SK-N-SH (cell line): ENCODE measurements at regions not wholly inside any gene's neighbourhood (a gene's known extent, or its start where the extent isn't known, plus 50 kb on each side); places are given as distances from the start of the nearest gene placed in this dataset.

ENCODE experiments used
- CTCF ChIA-PET: fragments of 300-600, 350-600 bp; formaldehyde crosslinking; extraction: SDS; loops from one replicate; lab custom pipeline; 2021; lab: Yijun Ruan, JAX
- POLR2A ChIA-PET: fragments of 350-600 bp; sonication (Branson Sonifier 250); formaldehyde crosslinking; extraction: SDS; loops from one replicate; lab custom pipeline; 2020; ENCODE audit warnings: antibody characterized with exemption, inconsistent platforms; lab: Yijun Ruan, JAX
- DNase-seq: peaks from one replicate; pipeline ENCODE4 v3.0.0; 2012
- H2AFZ ChIP-seq: fragments of 200-600 bp; sonication (generic); 2 replicates; pipeline ENCODE4 v1.8.1; 2016; ENCODE audit warnings: antibody characterized with exemption, mild to moderate bottlenecking, low read depth
- H3F3A ChIP-seq: fragments of 200-600 bp; sonication (generic); replicated peaks from 2 replicates; pipeline ENCODE3; 2016; ENCODE audit warnings: antibody characterized with exemption, mild to moderate bottlenecking; ENCODE audit not compliant: insufficient read depth
- H3K27ac ChIP-seq, 2 experiments: fragments of 200-500 bp in 1 of 2; fragments of 200-600 bp in 1 of 2; sonication (Bioruptor generic) in 1 of 2; sonication (generic), shearing (Covaris generic) in 1 of 2; 2 replicates each; pipeline versions ENCODE4 v1.5.1 to v1.6.1; 2014 to 2016; ENCODE audit warnings: low read depth in 2 of 2, inconsistent platforms in 1 of 2, low read length in 1 of 2, mild to moderate bottlenecking in 1 of 2, mixed read lengths in 1 of 2
- H3K27me3 ChIP-seq: fragments of 200-600 bp; sonication (generic), shearing (Covaris generic); 2 replicates; pipeline ENCODE4 v1.6.1; 2016; ENCODE audit warnings: mixed run types; ENCODE audit not compliant: insufficient read depth
- H3K36me3 ChIP-seq, 2 experiments: fragments of 200-500 bp in 1 of 2; fragments of 200-600 bp in 1 of 2; sonication (Bioruptor generic) in 1 of 2; sonication (generic) in 1 of 2; replicated peaks in 1 of 2; 2 replicates each; pipeline versions ENCODE3 to v1.5.1; 2014 to 2016; ENCODE audit warnings: low read length in 1 of 2, mild to moderate bottlenecking in 1 of 2; ENCODE audit not compliant: insufficient read depth in 2 of 2, control insufficient read depth in 1 of 2
- H3K4me1 ChIP-seq, 2 experiments: fragments of 200-500 bp in 1 of 2; fragments of 200-600 bp in 1 of 2; sonication (Bioruptor generic) in 1 of 2; sonication (generic), shearing (Covaris generic) in 1 of 2; 2 replicates each; pipeline versions ENCODE4 v1.5.1 to v1.6.1; 2014 to 2016; ENCODE audit warnings: low read depth in 1 of 2, low read length in 1 of 2, mixed run types in 1 of 2; ENCODE audit not compliant: insufficient read depth in 2 of 2, control insufficient read depth in 1 of 2
- H3K4me2 ChIP-seq: fragments of 200-600 bp; sonication (generic), shearing (Covaris generic); 2 replicates; pipeline ENCODE4 v1.6.1; 2017; ENCODE audit warnings: mixed run types
- H3K4me3 ChIP-seq, 2 experiments: fragments of 200-500 bp in 1 of 2; fragments of 200-600 bp in 1 of 2; sonication (Bioruptor generic) in 1 of 2; sonication (generic), shearing (Covaris generic) in 1 of 2; 2 replicates each; pipeline versions ENCODE4 v1.5.1 to v1.8.1; 2014 to 2016; ENCODE audit warnings: low read depth in 2 of 2, inconsistent platforms in 1 of 2, low read length in 1 of 2, mild to moderate bottlenecking in 1 of 2, mixed read lengths in 1 of 2, moderate library complexity in 1 of 2
- H3K79me2 ChIP-seq: fragments of 200-600 bp; sonication (generic); 2 replicates; pipeline ENCODE4 v1.8.1; 2017; ENCODE audit warnings: mild to moderate bottlenecking; ENCODE audit not compliant: insufficient read depth
- H3K9ac ChIP-seq: fragments of 200-600 bp; sonication (generic); 2 replicates; pipeline ENCODE4 v1.6.1; 2017; ENCODE audit warnings: mixed run types
- H3K9me2 ChIP-seq: fragments of 200-600 bp; sonication (generic); 2 replicates; pipeline ENCODE4 v1.6.1; 2017; ENCODE audit warnings: mixed run types
- H3K9me3 ChIP-seq: fragments of 200-600 bp; sonication (generic); 2 replicates; pipeline ENCODE4 v1.6.1; 2017; ENCODE audit warnings: mixed run types, mild to moderate bottlenecking, moderate library complexity
- H4K20me1 ChIP-seq: fragments of 200-600 bp; sonication (generic); 2 replicates; pipeline ENCODE4 v1.6.1; 2017; ENCODE audit warnings: mild to moderate bottlenecking, mixed run types; ENCODE audit not compliant: insufficient read depth
- CTCF ChIP-seq: fragments of 200-600 bp; sonication (generic); IDR thresholded peaks from 2 replicates; pipeline ENCODE4 v1.6.1; 2017; ENCODE audit warnings: antibody characterized with exemption, mild to moderate bottlenecking, moderate library complexity
- ELF1 ChIP-seq: IDR thresholded peaks from 2 replicates; pipeline ENCODE4 v1.4.0; 2012
- EP300 ChIP-seq, 2 experiments: IDR thresholded peaks; 2 replicates each; pipeline versions ENCODE4 v1.4.0 to v1.6.1; 2012; ENCODE audit warnings: borderline replicate concordance in 1 of 2, low read depth in 1 of 2, low read length in 1 of 2
- EZH2phosphoT487 ChIP-seq: fragments of 200-600 bp; sonication (generic); IDR thresholded peaks from 2 replicates; pipeline ENCODE4 v1.6.1; 2017; ENCODE audit warnings: low read depth, mixed run types, mild to moderate bottlenecking, antibody characterized with exemption, moderate library complexity, borderline replicate concordance
- FOSL2 ChIP-seq: IDR thresholded peaks from 2 replicates; pipeline ENCODE4 v1.4.0; 2012; ENCODE audit warnings: low read depth, mild to moderate bottlenecking, moderate library complexity, borderline replicate concordance
- FOXJ3 ChIP-seq: sonication (generic); formaldehyde crosslinking; IDR thresholded peaks from 2 replicates; pipeline ENCODE4 v1.5.1; 2020; ENCODE audit warnings: mild to moderate bottlenecking, missing genetic modification reagents
- FOXM1 ChIP-seq: IDR thresholded peaks from 2 replicates; pipeline ENCODE4 v1.4.0; 2012; ENCODE audit warnings: low read depth, mild to moderate bottlenecking
- GABPA ChIP-seq: IDR thresholded peaks from 2 replicates; pipeline ENCODE4 v1.4.0; 2012; ENCODE audit warnings: low read depth, mild to moderate bottlenecking
- MEF2A ChIP-seq: IDR thresholded peaks from 2 replicates; pipeline ENCODE4 v1.4.0; 2012; ENCODE audit warnings: low read depth, borderline replicate concordance
- NFIC ChIP-seq: IDR thresholded peaks from 2 replicates; pipeline ENCODE4 v1.4.0; 2012; ENCODE audit warnings: borderline replicate concordance
- NRF1 ChIP-seq: IDR thresholded peaks from 2 replicates; pipeline ENCODE4 v1.6.1; 2012; ENCODE audit warnings: low read depth, mild to moderate bottlenecking, low read length
- POLR2AphosphoS5 ChIP-seq: IDR thresholded peaks from 2 replicates; pipeline ENCODE4 v1.6.1; 2012; ENCODE audit warnings: low read depth, low read length
- RAD21 ChIP-seq: IDR thresholded peaks from 2 replicates; pipeline ENCODE4 v1.6.1; 2012; ENCODE audit warnings: mild to moderate bottlenecking, low read length
- RCOR1 ChIP-seq: fragments of 150-350 bp; IDR thresholded peaks from 2 replicates; pipeline ENCODE4 v1.6.1; 2017; ENCODE audit warnings: antibody characterized with exemption, low read length
- RFX5 ChIP-seq: IDR thresholded peaks from 2 replicates; pipeline ENCODE4 v1.6.1; 2012; ENCODE audit warnings: mild to moderate bottlenecking, improper control_type of control experiment, low read length
- RXRA ChIP-seq: IDR thresholded peaks from 2 replicates; pipeline ENCODE4 v1.4.0; 2012; ENCODE audit warnings: low read depth, mild to moderate bottlenecking, borderline replicate concordance
- TAF1 ChIP-seq: IDR thresholded peaks from 2 replicates; pipeline ENCODE4 v1.6.1; 2012; ENCODE audit warnings: low read depth, mild to moderate bottlenecking, low read length, moderate library complexity, borderline replicate concordance
- TCF12 ChIP-seq: IDR thresholded peaks from 2 replicates; pipeline ENCODE4 v1.4.0; 2012
- TEAD4 ChIP-seq: IDR thresholded peaks from 2 replicates; pipeline ENCODE4 v1.4.0; 2012; ENCODE audit warnings: mild to moderate bottlenecking, borderline replicate concordance; ENCODE audit not compliant: insufficient read depth
- USF1 ChIP-seq: IDR thresholded peaks from 2 replicates; pipeline ENCODE4 v1.4.0; 2012; ENCODE audit warnings: low read depth, borderline replicate concordance
- USF2 ChIP-seq: fragments of 150-350 bp; IDR thresholded peaks from 2 replicates; pipeline ENCODE4 v1.6.1; 2017; ENCODE audit warnings: antibody characterized with exemption, low read length, low read depth, borderline replicate concordance
- YY1 ChIP-seq: IDR thresholded peaks from 2 replicates; pipeline ENCODE4 v1.4.0; 2012; ENCODE audit warnings: low read depth, mild to moderate bottlenecking
- ZBTB33 ChIP-seq: IDR thresholded peaks from 2 replicates; pipeline ENCODE4 v1.4.0; 2012; ENCODE audit warnings: low read depth, borderline replicate concordance
- whole genome bisulfite sequencing: methylation state at CpG from one replicate; pipeline ENCODE4 v1.1.6; 2017; ENCODE audit warnings: low lambda C conversion rate; 5-methylcytosine and 5-hydroxymethylcytosine counted together

GRCh38 chr1:219342836-219343235, 169.2 kb downstream of the LYPLAL1 start:
- Histone ChIP-seq H3K9me2 (no peaks in the 10 kb centered on the region), H2AFZ (no peak overlapping the region), H3K4me3 (no peak overlapping the region), H3K27ac (peak overlapping the region in 1 of 2 experiments; percentile 20; a peak in 1 of 4 replicates), H3K36me3 (peaks cover 0 to 2% of the 10 kb centered on the region in 2 experiments), H3K4me1 (peaks cover 2 to 17% of the 10 kb centered on the region in 2 experiments; a peak in 2 of 4 replicates), H3F3A (peaks cover 28% of the 10 kb centered on the region), H3K27me3 (no peaks in the 10 kb centered on the region), H3K79me2 (no peaks in the 10 kb centered on the region), H4K20me1 (no peaks in the 10 kb centered on the region), H3K9me3 (0 out of 2 replicates have a peak, but pooled peaks cover 5% of the 10 kb centered on the region), H3K9ac (no peak overlapping the region), H3K4me2 (no peak overlapping the region)
- CTCF ChIA-PET: interaction anchor here (1.5 kb wide), 1 partner anchor 11 kb away, joined by 4 read pairs; no protein-coding TSS in a partner anchor
- 87% methylated on average over 4 of the region's 4 CpGs for WGBS
- TF ChIP-seq RFX5 (no peak), FOXJ3 (CRISPR knock-in tag) (no peak), NFIC (no peak), FOXM1 (no peak), RXRA (no peak), NRF1 (no peak), TEAD4 (no peak), EP300 (IDR thresholded peaks at IDR 0.05; ENCODE audit: borderline replicate concordance in 1 of 2, low read depth in 1 of 2, low read length in 1 of 2) (no peak), USF1 (no peak), TCF12 (no peak), FOSL2 (no peak), MEF2A (no peak), RAD21 (no peak)
- POLR2A ChIA-PET: no interaction called here
- no peak for DNase-seq

GRCh38 chr1:219340796-219341195, 167.1 kb downstream of the LYPLAL1 start:
- WGBS: 45% methylated on average over 1 of the region's 1 CpG
- POLR2A ChIA-PET: no interaction called here
- DNase-seq: no peak
- Histone ChIP-seq H3K9me2 (no peaks in the 10 kb centered on the region), H3K9ac (no peak overlapping the region), H3K36me3 (no peaks in the 10 kb centered on the region), H3F3A (peaks cover 28% of the 10 kb centered on the region), H3K9me3 (0 out of 2 replicates have a peak, but pooled peaks cover 2% of the 10 kb centered on the region), H3K27ac (peak overlapping the region; percentile 28 to 51; a peak in 3 of 4 replicates), H3K4me1 (peaks cover 2 to 17% of the 10 kb centered on the region in 2 experiments; a peak in 2 of 4 replicates), H3K4me2 (no peak overlapping the region), H4K20me1 (no peaks in the 10 kb centered on the region), H3K4me3 (no peak overlapping the region), H3K79me2 (no peaks in the 10 kb centered on the region), H3K27me3 (no peaks in the 10 kb centered on the region), H2AFZ (no peak overlapping the region)
- CTCF ChIA-PET: no interaction called here
- TF ChIP-seq CTCF: no peak
- no peak for TF ChIP-seq RFX5
- peak; percentile 17; the same call in 1 of the 2 replicates for TF ChIP-seq ELF1
- TF ChIP-seq NFIC: 0 out of 2 replicates have a peak, but pooled peaks have one; percentile 34
- no peak for TF ChIP-seq RCOR1
- TF ChIP-seq EZH2phosphoT487: no peak
- no peak for TF ChIP-seq GABPA
- no peak for TF ChIP-seq RAD21
- peak; percentile 79 for TF ChIP-seq TCF12
- no peak for TF ChIP-seq TAF1
- TF ChIP-seq YY1: no peak
- TF ChIP-seq USF2: no peak
- 0 out of 2 replicates have a peak, but pooled peaks have one; percentile 4 for TF ChIP-seq ZBTB33
- TF ChIP-seq RXRA: no peak
- no peak; the same call in 1 of the 2 replicates for TF ChIP-seq POLR2AphosphoS5
- no peak for TF ChIP-seq NRF1
